Peyer's patch (tissue), 4 donors: ENCODE measurements at regions not wholly inside any gene's neighbourhood (a gene's known extent, or its start where the extent isn't known, plus 50 kb on each side); places are given as distances from the start of the nearest gene placed in this dataset.

Experiments used
- POLR2A ChIP-seq, 2 donors: fragments of 450-650 bp; IDR thresholded peaks; one replicate each; pipeline ENCODE4 v1.5.1; 2017; ENCODE audit warnings: antibody characterized with exemption in 2 of 2, mild to moderate bottlenecking in 2 of 2, moderate library complexity in 2 of 2
- TF ChIP-seq, protein P1 (sequence below), 6 experiments: fragments of 450-650 bp in 4 of 6; fragments of 200-600 bp in 2 of 6; sonication (generic) in 1 of 6; IDR thresholded peaks; one replicate each; pipeline ENCODE4 v1.5.1; 2017 to 2019; ENCODE audit warnings: antibody characterized with exemption in 6 of 6, mild to moderate bottlenecking in 3 of 6, moderate library complexity in 1 of 6

GRCh38 chr12:28830491-28830890 is 318.6 kb upstream of the FAR2 start:
- TF ChIP-seq, protein P1, sequence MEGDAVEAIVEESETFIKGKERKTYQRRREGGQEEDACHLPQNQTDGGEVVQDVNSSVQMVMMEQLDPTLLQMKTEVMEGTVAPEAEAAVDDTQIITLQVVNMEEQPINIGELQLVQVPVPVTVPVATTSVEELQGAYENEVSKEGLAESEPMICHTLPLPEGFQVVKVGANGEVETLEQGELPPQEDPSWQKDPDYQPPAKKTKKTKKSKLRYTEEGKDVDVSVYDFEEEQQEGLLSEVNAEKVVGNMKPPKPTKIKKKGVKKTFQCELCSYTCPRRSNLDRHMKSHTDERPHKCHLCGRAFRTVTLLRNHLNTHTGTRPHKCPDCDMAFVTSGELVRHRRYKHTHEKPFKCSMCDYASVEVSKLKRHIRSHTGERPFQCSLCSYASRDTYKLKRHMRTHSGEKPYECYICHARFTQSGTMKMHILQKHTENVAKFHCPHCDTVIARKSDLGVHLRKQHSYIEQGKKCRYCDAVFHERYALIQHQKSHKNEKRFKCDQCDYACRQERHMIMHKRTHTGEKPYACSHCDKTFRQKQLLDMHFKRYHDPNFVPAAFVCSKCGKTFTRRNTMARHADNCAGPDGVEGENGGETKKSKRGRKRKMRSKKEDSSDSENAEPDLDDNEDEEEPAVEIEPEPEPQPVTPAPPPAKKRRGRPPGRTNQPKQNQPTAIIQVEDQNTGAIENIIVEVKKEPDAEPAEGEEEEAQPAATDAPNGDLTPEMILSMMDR (IDR thresholded peaks at IDR 0.05): no peak
- no peak for TF ChIP-seq POLR2A (IDR thresholded peaks at IDR 0.05)
